SK-N-SH (cell line): ENCODE measurements at regions not wholly inside any gene's neighbourhood (a gene's known extent, or its start where the extent isn't known, plus 50 kb on each side); places are given as distances from the start of the nearest gene placed in this dataset.

ENCODE experiments used
- CTCF ChIA-PET: fragments of 300-600, 350-600 bp; formaldehyde crosslinking; extraction: SDS; loops from one replicate; lab custom pipeline; 2021; lab: Yijun Ruan, JAX
- POLR2A ChIA-PET: fragments of 350-600 bp; sonication (Branson Sonifier 250); formaldehyde crosslinking; extraction: SDS; loops from one replicate; lab custom pipeline; 2020; ENCODE audit warnings: antibody characterized with exemption, inconsistent platforms; lab: Yijun Ruan, JAX
- DNase-seq: peaks from one replicate; pipeline ENCODE4 v3.0.0; 2012
- H2AFZ ChIP-seq: fragments of 200-600 bp; sonication (generic); 2 replicates; pipeline ENCODE4 v1.8.1; 2016; ENCODE audit warnings: antibody characterized with exemption, mild to moderate bottlenecking, low read depth
- H3F3A ChIP-seq: fragments of 200-600 bp; sonication (generic); replicated peaks from 2 replicates; pipeline ENCODE3; 2016; ENCODE audit warnings: antibody characterized with exemption, mild to moderate bottlenecking; ENCODE audit not compliant: insufficient read depth
- H3K27ac ChIP-seq, 2 experiments: fragments of 200-500 bp in 1 of 2; fragments of 200-600 bp in 1 of 2; sonication (Bioruptor generic) in 1 of 2; sonication (generic), shearing (Covaris generic) in 1 of 2; 2 replicates each; pipeline versions ENCODE4 v1.5.1 to v1.6.1; 2014 to 2016; ENCODE audit warnings: low read depth in 2 of 2, inconsistent platforms in 1 of 2, low read length in 1 of 2, mild to moderate bottlenecking in 1 of 2, mixed read lengths in 1 of 2
- H3K27me3 ChIP-seq: fragments of 200-600 bp; sonication (generic), shearing (Covaris generic); 2 replicates; pipeline ENCODE4 v1.6.1; 2016; ENCODE audit warnings: mixed run types; ENCODE audit not compliant: insufficient read depth
- H3K36me3 ChIP-seq, 2 experiments: fragments of 200-500 bp in 1 of 2; fragments of 200-600 bp in 1 of 2; sonication (Bioruptor generic) in 1 of 2; sonication (generic) in 1 of 2; replicated peaks in 1 of 2; 2 replicates each; pipeline versions ENCODE3 to v1.5.1; 2014 to 2016; ENCODE audit warnings: low read length in 1 of 2, mild to moderate bottlenecking in 1 of 2; ENCODE audit not compliant: insufficient read depth in 2 of 2, control insufficient read depth in 1 of 2
- H3K4me1 ChIP-seq, 2 experiments: fragments of 200-500 bp in 1 of 2; fragments of 200-600 bp in 1 of 2; sonication (Bioruptor generic) in 1 of 2; sonication (generic), shearing (Covaris generic) in 1 of 2; 2 replicates each; pipeline versions ENCODE4 v1.5.1 to v1.6.1; 2014 to 2016; ENCODE audit warnings: low read depth in 1 of 2, low read length in 1 of 2, mixed run types in 1 of 2; ENCODE audit not compliant: insufficient read depth in 2 of 2, control insufficient read depth in 1 of 2
- H3K4me2 ChIP-seq: fragments of 200-600 bp; sonication (generic), shearing (Covaris generic); 2 replicates; pipeline ENCODE4 v1.6.1; 2017; ENCODE audit warnings: mixed run types
- H3K4me3 ChIP-seq, 2 experiments: fragments of 200-500 bp in 1 of 2; fragments of 200-600 bp in 1 of 2; sonication (Bioruptor generic) in 1 of 2; sonication (generic), shearing (Covaris generic) in 1 of 2; 2 replicates each; pipeline versions ENCODE4 v1.5.1 to v1.8.1; 2014 to 2016; ENCODE audit warnings: low read depth in 2 of 2, inconsistent platforms in 1 of 2, low read length in 1 of 2, mild to moderate bottlenecking in 1 of 2, mixed read lengths in 1 of 2, moderate library complexity in 1 of 2
- H3K79me2 ChIP-seq: fragments of 200-600 bp; sonication (generic); 2 replicates; pipeline ENCODE4 v1.8.1; 2017; ENCODE audit warnings: mild to moderate bottlenecking; ENCODE audit not compliant: insufficient read depth
- H3K9ac ChIP-seq: fragments of 200-600 bp; sonication (generic); 2 replicates; pipeline ENCODE4 v1.6.1; 2017; ENCODE audit warnings: mixed run types
- H3K9me2 ChIP-seq: fragments of 200-600 bp; sonication (generic); 2 replicates; pipeline ENCODE4 v1.6.1; 2017; ENCODE audit warnings: mixed run types
- H3K9me3 ChIP-seq: fragments of 200-600 bp; sonication (generic); 2 replicates; pipeline ENCODE4 v1.6.1; 2017; ENCODE audit warnings: mixed run types, mild to moderate bottlenecking, moderate library complexity
- H4K20me1 ChIP-seq: fragments of 200-600 bp; sonication (generic); 2 replicates; pipeline ENCODE4 v1.6.1; 2017; ENCODE audit warnings: mild to moderate bottlenecking, mixed run types; ENCODE audit not compliant: insufficient read depth
- CHD2 ChIP-seq: fragments of 150-350 bp; IDR thresholded peaks from 2 replicates; pipeline ENCODE4 v1.6.1; 2018; ENCODE audit warnings: low read length; ENCODE audit not compliant: partially characterized antibody
- CTCF ChIP-seq: fragments of 200-600 bp; sonication (generic); IDR thresholded peaks from 2 replicates; pipeline ENCODE4 v1.6.1; 2017; ENCODE audit warnings: antibody characterized with exemption, mild to moderate bottlenecking, moderate library complexity
- EP300 ChIP-seq, 2 experiments: IDR thresholded peaks; 2 replicates each; pipeline versions ENCODE4 v1.4.0 to v1.6.1; 2012; ENCODE audit warnings: borderline replicate concordance in 1 of 2, low read depth in 1 of 2, low read length in 1 of 2
- FOSL2 ChIP-seq: IDR thresholded peaks from 2 replicates; pipeline ENCODE4 v1.4.0; 2012; ENCODE audit warnings: low read depth, mild to moderate bottlenecking, moderate library complexity, borderline replicate concordance
- GABPA ChIP-seq: IDR thresholded peaks from 2 replicates; pipeline ENCODE4 v1.4.0; 2012; ENCODE audit warnings: low read depth, mild to moderate bottlenecking
- IRF3 ChIP-seq: fragments of 150-350 bp; IDR thresholded peaks from 2 replicates; pipeline ENCODE4 v1.6.1; 2016; ENCODE audit warnings: mild to moderate bottlenecking, low read depth, low read length
- MAX ChIP-seq: IDR thresholded peaks from 2 replicates; pipeline ENCODE4 v1.4.0; 2012; ENCODE audit warnings: low read depth
- NRF1 ChIP-seq: IDR thresholded peaks from 2 replicates; pipeline ENCODE4 v1.6.1; 2012; ENCODE audit warnings: low read depth, mild to moderate bottlenecking, low read length
- SMC3 ChIP-seq: IDR thresholded peaks from 2 replicates; pipeline ENCODE4 v1.6.1; 2012; ENCODE audit warnings: low read depth, low read length, improper control_type of control experiment
- TCF12 ChIP-seq: IDR thresholded peaks from 2 replicates; pipeline ENCODE4 v1.4.0; 2012
- USF2 ChIP-seq: fragments of 150-350 bp; IDR thresholded peaks from 2 replicates; pipeline ENCODE4 v1.6.1; 2017; ENCODE audit warnings: antibody characterized with exemption, low read length, low read depth, borderline replicate concordance
- YY1 ChIP-seq: IDR thresholded peaks from 2 replicates; pipeline ENCODE4 v1.4.0; 2012; ENCODE audit warnings: low read depth, mild to moderate bottlenecking
- WGBS: methylation state at CpG from one replicate; pipeline ENCODE4 v1.1.6; 2017; ENCODE audit warnings: low lambda C conversion rate; 5-methylcytosine and 5-hydroxymethylcytosine counted together

GRCh38 chr6:159440349-159440748, 252.7 kb downstream of the SOD2 start (continued):
- TF ChIP-seq EP300 (IDR thresholded peaks at IDR 0.05; ENCODE audit: borderline replicate concordance in 1 of 2, low read depth in 1 of 2, low read length in 1 of 2) (no peak), MAX (no peak), FOSL2 (no peak), YY1 (no peak), CHD2 (no peak), USF2 (no peak), NRF1 (no peak), GABPA (no peak), IRF3 (no peak), SMC3 (no peak), CTCF (no peak)
- TF ChIP-seq, all 33 proteins: peak for 0

GRCh38 chr6:159439651-159440050, 253.4 kb downstream of the SOD2 start:
- no peaks in the 10 kb centered on the region for H3F3A ChIP-seq
- CTCF ChIA-PET: interaction anchor here (1.6 kb wide), 1 partner anchor 187 kb away, joined by 4 read pairs; no protein-coding TSS in a partner anchor
- POLR2A ChIA-PET: no interaction called here
- H2AFZ ChIP-seq: no peak overlapping the region
- no peaks in the 10 kb centered on the region for H3K79me2 ChIP-seq
- no peaks in the 10 kb centered on the region for H3K9me3 ChIP-seq
- no peaks in the 10 kb centered on the region for H3K9me2 ChIP-seq
- peaks cover 20% of the 10 kb centered on the region for H3K27me3 ChIP-seq
- no peak overlapping the region for H3K4me3 ChIP-seq
- H3K4me2 ChIP-seq: no peak overlapping the region
- no peaks in the 10 kb centered on the region for H4K20me1 ChIP-seq
- H3K4me1 ChIP-seq: no peaks in the 10 kb centered on the region
- no peak for DNase-seq
- TF ChIP-seq TCF12 (no peak), IRF3 (no peak)
- H3K27ac ChIP-seq: no peak overlapping the region
- no peak overlapping the region for H3K9ac ChIP-seq
- 0% methylated on average over 1 of the region's 1 CpG for WGBS
- H3K36me3 ChIP-seq: no peaks in the 10 kb centered on the region
